Inflammatory macrophage treated with lipopolysaccharide for 4 hours (primary cell): ENCODE measurements at regions not wholly inside any gene's neighbourhood (a gene's known extent, or its start where the extent isn't known, plus 50 kb on each side); places are given as distances from the start of the nearest gene placed in this dataset.

Experiments
- DNase-seq: peaks from one replicate; pipeline ENCODE4 v3.0.0-alpha.2; 2020

DNA sequence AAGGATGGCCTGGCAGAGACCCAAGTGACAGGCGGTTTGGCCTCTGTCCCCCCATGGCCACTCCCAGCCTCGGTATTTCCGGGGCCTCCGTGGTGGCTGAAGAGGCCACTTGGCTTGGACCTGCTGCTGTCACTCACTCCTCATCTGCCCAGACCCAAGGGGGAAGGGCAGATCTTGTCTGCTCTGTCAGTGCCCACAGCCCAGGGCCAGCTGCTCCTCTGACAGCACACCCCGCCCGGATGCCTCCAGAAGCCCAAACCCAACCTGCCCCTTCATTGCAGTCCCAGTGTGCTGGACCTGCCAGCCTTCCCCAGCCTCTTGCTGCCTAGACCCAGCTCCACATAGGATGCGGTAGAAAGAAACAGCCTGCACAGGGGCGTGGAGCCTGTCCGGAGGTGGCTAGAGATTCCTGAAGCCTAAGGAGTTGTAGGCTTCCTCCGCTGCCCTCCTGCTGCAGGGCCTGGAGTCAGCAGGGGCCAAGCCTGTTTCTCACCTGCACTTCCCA lies 52.0 kb downstream of the MAGEF1 start:
- no peak for DNase-seq

DNA sequence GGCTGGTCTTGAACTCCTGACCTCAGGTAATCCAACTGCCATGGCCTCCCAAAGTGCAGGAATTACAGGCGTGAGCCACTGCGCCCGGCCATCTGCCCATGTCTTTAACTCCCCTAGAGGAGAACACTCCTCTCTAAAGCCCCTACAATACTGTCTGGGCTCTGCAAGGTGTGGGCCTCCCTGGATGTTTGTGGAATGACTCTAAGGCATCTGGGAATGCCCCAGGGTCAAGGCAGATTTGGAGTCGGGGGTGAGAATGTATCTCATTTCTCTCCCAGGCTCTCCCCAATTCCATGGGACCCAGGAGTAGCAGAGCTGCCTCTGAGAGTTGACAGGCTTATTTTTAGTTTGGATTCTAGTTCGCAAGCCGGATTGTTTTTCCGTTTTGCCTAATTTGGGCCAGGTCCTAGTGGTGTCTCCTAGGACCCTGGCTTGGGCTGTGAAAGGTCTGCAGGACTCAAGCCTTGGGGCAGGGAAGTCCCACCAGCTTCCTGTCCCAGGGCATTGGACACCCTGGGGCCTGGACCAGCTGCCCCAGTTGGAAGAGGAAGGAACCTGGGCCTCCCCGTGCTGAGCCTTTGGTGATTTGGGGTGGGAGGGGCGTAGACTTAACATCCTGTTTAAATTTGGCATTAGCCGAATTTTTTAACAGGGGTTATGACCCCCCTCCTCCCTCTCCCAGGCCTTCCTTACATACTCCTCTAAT lies 53.5 kb downstream of the MAGEF1 start:
- DNase-seq = peak; percentile 10

DNA sequence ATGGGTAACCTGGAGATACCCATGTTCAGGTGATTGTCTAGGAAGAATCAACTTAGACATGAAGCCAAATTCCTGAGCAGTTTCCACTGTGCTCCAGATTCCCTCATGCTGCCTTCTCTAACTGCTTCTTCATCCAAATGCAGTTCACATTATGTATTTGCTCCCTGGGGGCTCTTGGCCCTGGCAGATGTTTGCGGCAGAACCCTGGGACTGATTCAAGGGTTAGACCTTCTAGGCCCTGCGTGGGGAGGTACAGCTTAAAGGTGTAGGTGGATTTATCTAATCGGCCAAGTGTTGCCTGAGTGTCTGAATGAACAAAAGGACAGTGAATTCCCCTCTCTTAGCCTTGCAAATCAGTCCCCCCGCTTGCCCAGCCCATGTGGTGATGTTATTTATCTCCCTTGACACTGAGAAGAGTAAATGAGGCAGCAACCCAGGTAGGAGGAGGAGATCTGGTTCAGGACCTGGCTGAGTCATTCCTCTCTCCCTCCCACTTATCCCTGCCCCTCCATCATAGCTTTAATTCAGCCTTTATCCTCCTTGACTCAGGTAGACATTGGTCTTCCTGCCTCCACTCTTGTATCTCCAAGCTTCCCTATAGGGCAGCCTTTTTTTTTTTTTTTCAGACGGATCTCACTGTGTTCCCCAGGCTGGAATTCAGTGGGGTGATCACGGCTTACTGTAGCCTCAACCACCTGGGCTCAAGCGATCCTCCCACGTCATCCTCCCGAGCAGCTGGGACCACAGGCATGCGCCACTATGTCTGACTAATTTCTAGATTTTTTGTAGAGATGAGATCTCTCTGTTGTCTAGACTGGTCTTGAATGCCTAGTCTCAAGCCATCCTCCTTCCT lies 54.8 kb downstream of the MAGEF1 start:
- DNase-seq = no peak

GRCh38 chr3:184656458-184656828 lies 55.4 kb downstream of the MAGEF1 start:
- DNase-seq = no peak

- DNase-seq = no peak
Observed at GRCh38 chr3:184655597-184655996, 56.3 kb downstream of the MAGEF1 start.

DNA sequence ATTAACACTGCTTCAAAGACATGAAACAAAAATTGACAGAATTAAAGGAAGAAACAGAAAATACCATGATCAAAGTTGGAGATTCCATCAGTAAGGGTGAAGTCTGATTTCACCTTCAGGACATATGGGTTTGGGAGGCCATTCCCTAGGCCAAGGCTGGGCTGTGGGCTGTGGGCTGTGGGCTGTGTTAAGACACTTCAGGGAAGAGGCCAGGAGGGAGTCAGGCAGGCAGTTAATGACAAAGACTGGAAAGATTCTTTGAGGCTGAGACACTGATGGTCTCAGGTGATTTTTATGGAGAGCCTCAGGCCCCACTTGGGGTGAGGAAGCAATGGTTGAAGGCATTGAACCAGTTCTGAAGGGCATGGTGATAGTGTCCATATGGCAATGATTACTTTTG lies 57.5 kb downstream of the MAGEF1 start:
- no peak for DNase-seq

DNA sequence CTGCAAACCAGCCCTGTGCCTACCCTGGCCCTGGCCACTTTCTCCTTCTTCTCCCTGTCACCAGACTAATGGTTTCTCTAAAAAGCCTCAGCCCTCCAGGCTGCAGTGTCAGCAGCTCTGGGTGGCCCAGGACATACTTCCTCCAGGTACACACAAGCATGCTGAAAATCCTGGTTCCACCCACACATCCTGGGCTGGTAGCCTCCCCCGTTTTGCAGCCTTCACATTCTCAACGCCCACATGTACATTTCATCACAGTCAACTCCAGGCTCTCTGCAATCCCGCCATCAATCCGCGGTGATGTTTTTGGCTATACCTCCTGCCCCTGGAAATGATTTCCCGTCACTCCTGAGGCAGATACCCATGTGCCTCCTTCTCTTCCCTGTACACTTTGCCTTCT lies 59.4 kb downstream of the MAGEF1 start:
- DNase-seq = no peak

DNA sequence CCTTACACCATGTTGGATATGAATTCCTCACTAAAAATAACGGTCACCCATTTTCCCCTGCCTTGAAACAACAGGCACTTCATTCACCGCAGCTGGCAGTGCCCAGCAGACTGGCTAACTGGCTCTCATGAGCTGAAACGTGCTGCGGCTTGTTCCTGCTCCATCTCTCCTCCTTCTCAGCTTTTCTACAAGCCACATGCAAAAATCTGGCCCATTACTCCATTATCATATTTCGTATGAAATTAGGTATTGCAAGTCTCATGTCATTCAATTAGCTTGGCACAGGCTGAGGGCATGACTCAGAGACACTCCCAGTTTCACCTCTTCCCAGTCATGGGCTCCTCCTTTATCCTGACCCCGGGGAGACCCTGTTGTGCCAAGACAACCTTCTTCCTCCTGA lies 60.0 kb downstream of the MAGEF1 start:
- no peak for DNase-seq

DNA sequence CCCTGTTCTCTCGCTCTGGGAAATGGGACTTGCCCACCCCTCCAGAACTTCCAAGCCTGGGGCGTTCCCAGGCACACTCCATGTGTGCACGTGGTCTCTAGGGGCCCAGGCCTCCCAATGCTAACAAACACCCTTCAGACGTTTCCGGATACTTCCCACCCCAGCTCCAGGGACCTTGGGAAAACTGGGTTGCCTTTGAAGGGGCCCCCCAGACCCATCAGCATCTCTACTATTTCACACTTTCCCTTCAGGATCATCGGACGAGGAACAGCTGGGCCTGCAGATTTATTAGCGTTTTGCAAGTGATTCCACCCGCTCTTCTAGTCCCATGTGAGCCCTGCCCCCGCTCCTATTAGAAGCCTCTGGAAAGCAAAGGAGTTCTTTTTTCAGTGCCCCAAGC lies 63.2 kb downstream of the MAGEF1 start:
- no peak for DNase-seq

DNA sequence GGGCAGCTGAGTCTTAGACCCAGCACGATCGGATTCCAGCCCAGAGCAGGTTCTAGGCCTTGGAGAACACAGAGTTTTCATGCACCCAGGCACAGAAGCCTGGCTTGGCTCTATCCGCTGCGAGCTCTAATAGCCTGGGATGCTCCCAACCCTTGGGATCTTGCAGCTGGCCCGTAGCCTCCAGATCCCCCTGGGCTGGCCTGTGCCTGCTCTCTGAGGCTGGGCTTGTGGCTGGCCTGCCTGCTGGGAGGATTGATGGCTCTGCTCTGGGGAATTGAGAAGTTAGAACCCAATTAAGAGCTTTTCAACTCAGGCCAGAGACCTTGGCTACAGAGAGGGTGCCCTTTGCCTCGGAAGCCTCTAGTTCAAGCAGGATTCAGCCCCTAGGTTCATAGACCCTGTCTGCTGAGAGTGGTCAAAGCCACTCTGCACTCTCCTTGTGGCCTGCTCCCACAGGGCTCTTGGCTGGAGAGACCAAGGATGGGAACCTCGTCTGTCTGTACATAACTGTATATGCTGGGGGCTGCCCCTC lies 64.4 kb downstream of the MAGEF1 start:
- DNase-seq = no peak

- DNase-seq = no peak
Observed at GRCh38 chr3:184645336-184645735, 66.5 kb downstream of the MAGEF1 start.

- no peak for DNase-seq
Observed at GRCh38 chr3:184643442-184643841, 68.4 kb downstream of the MAGEF1 start.

DNA sequence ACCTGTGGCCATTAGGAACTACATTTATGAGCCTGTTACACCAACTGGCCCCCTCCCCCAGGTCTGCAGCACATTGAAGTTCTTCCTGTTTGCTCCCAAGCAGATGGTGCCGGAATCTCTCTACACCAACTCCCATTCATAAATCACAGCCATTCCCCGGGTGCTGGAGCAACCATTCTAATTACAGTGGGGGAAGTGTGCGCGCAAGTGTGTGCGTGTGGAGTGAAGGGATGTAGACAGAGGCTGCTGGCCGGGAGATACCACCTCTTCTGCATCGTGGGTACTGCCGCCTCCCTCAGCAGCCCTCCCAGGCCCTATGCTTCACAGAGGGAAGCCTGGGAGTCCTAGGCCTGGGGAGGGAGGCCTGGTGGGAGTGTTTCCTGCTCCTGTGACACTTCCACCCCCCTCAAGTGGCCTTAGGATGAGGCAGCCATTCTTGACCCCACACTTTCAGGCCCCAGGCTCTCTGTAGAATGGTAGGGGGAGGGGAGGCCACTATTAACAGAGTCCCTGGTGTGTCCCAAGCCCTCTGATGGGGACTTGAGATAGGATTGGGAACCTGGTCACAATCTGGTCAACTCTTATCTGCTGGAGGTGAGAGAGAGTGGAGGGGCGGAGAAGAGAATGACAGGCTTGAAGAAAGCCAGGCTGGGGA lies 69.1 kb downstream of the MAGEF1 start:
- DNase-seq = no peak

GRCh38 chr3:184641430-184641829 lies 70.4 kb downstream of the MAGEF1 start:
- no peak for DNase-seq

- no peak for DNase-seq
Observed at GRCh38 chr3:184639351-184639750, 72.5 kb downstream of the MAGEF1 start.

GRCh38 chr3:184637705-184638104 lies 74.2 kb downstream of the MAGEF1 start:
- DNase-seq = peak; percentile 73

DNA sequence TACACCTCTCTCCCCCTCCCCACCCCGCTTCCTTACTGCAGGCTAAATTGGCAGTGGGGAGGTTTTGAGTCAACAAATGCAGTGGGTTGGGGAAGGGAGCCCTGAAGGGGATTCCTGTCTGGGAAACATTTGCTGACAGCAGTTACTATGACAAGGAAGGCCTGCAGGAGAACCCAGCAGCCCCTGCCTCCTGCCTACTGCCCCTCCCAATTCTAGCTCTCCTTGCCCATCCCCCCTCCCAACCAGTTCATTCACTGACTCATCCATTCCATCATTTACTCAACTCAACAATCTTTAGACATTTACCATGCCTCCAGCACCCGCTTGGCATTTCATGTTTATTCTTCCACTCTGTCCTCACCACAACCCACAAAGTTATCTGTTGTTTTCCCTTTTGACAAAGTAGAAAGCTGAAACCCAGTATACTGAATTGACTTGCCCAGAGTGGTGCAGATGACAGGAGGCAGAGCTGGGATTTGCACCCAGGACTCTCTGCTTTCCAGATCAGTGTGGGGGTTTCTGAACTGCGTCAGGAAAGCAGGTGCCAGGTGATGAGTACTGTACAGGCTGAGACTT lies 75.0 kb downstream of the MAGEF1 start:
- DNase-seq = peak; percentile 26

DNA sequence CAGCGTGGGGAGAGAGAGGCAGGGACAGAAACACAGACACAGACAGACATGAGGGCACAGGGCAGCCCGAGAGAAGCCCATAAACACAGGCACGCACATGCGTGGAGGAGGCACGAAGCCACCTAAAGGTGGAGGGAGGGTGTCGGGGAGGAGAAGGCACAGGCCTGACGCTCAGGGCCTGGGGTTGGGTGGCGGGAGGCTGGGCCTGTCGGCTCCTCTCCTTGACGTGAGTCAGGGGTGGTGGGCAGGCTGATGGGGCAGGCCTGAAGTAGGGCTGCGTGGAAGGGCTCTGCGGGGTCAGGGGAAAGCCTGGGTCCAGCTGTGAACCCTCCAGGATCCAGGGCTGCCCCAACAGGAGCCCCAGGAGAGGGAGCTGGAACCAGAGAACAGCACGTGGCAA lies 74.2 kb downstream of the EPHB3 start:
- no peak for DNase-seq

GRCh38 chr3:184635126-184635525 lies 73.5 kb downstream of the EPHB3 start:
- DNase-seq = no peak

GRCh38 chr3:184633237-184633579 lies 71.6 kb downstream of the EPHB3 start:
- no peak for DNase-seq

- no peak for DNase-seq
Observed at GRCh38 chr3:184632551-184633236, 71.1 kb downstream of the EPHB3 start.
